M059J (cell line): ENCODE measurements at regions not wholly inside any gene's neighbourhood (a gene's known extent, or its start where the extent isn't known, plus 50 kb on each side); places are given as distances from the start of the nearest gene placed in this dataset.

Experiments
- DNase-seq: peaks from one replicate; pipeline ENCODE4 v3.0.0-alpha.2; 2012; ENCODE audit warnings: low read depth

DNA sequence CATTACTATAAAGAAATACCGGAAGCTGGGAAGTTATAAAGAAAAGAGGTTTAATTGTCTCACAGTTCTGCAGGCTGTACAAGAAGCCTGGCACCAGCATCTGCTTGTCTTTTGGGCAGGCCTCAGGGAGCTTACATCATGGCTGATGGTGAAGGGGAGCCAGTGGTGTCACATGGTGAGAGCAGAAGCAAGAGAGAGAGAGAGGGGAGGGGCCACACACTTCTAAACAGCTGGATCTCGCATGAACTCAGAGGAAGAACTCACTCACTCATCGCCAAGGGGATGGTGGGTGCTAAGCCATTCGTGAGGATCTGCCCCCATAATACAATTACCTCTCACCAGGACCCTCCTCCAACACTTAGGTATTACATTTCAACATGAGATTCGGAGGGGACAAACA is 51.8 kb upstream of the ANKRD34C start:
- DNase-seq = no peak

DNA sequence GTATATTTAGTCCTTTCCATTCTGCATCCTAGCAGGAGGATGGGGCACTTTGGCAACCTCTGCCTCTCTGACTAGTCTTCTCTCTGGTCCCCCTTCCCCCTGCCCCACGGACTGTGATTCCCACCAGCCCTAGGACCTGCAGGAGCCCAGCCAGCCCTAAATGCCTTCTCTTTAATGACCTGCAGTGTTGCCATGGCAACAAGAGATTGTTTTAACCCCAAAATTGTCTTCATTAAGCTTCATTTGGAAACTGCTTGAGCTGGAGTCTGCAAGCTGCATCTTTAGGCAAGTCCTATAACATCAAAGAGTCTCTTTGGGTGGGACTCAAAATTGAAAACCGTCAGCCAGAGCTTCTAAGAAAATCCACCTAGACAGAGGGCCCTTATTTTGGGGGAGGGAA is 59.7 kb upstream of the ANKRD34C start:
- DNase-seq = no peak

DNA sequence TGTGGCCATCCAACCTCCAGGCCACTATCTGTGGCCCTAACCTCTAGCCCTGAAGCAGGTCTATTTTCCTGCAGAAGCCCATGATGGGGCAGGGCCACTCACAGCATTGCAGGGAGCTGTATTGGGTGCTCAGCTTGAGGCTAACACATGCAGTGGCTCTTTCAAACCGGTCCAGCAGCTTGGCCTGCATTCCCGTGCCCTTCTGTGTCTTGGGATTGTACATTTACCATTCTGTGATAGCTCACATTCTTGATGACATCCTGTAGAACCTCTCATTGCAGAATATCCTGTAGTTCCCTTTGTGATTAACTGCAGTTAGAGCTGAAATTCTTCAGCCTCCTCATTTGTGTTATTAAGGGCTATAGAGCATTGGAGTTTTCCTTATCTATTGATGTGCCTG is 60.8 kb upstream of the ANKRD34C start:
- DNase-seq = no peak

DNA sequence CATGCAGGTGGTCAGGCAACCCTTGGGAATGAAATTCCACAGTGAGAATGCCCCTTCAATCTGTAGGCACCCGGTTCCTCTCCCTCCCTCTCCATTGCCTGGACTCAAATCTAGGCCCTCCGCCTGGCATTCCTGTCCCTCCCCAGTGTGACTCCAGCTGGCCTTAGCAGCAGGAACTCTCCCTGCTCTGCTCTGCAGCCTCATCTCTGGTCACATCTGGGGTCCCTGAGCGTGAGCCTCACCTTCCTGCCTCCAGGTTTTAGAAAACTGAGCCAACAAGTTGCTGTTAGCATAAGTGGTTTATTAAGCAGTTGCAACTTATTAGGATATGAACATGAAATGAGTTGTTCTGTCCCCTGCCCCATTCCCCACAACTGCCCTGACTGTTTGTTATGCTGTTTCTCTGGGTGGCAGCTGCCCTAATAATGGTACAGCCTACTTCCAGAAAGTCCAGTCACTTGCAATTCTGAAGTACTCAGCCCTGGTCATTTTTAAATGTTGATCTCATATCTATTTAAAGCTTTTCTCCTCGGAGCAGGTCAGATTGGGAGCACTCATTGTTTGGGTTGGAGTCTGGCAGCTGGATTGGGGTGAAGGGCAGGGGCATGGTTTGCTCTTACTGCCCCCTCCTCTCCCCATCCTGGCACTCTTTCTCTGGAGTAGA is 63.0 kb upstream of the ANKRD34C start:
- no peak for DNase-seq

DNA sequence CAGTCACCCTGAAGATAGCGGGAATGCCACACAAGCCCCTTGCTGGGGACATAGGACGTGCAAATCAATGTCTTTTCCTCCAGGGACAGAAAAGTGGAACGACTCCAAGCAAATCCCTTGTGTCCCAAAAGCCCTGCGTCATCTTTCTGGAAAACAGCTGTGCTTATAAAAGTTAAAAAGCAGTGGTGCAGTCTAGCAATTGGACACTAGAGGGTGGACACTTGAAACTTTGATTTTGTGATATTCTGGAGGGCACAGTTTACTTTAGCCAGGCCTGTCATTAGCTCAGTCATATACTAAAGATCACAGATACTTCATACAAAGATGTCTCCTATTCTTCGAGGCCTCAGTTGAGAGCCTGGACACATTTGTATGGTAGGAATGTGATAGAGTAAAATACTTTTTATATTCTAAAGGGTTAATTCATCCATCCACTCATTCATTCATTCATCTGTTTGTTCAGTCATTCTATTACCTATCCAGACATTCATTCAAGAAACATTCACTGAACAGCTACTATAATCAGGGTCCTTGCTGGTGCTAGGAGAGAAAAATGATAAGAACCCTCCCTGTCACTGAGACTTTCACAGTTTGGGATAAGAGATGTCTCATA is 63.8 kb upstream of the ANKRD34C start:
- peak; percentile 13 for DNase-seq

DNA sequence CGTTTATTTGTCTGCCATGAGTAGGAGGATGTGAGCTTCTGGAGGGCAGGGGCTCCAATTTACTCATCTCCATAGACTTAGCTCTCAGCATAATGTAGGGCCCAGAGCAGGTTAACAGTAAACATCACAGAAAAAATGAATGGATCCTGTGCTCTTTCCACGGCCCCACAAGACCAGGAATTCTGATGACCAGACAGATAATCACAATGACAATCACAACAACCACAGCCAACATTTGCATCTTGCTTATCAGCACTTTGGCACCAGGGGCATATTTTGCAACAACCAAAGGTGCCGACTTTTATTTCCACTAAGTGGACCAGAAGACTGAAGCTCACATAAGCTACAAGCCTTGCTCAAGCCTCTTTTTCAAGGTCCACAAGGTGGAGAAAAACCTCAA is 68.9 kb upstream of the ANKRD34C start:
- DNase-seq = no peak

DNA sequence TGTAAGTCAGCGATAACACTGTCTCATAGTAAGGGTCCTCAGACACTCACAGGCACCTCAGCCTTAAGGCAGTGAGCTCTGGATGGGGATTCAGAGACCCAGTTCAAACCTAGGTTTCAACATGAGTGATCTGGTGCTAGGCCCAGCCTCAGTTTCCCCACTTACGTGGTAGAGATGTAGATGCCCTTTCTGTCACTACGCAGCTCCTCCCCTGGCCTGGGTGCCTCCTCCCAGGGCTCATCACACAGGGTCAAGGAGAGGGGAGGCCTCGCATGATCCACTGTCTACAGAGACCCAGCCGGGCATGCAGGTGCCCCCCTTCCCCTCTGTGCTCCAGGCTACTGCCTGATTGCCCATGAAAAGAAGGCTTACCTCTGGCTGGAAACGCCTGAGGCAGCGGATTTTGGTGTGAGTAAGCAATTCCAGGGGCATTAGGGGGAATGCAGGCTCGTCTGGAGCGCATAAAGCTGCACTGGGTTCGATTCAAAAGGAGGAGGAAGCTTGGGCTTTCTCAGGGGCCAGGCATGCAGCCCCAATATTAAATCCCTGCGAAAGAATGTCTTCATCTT is 69.8 kb upstream of the ANKRD34C start:
- DNase-seq = peak; percentile 18

DNA sequence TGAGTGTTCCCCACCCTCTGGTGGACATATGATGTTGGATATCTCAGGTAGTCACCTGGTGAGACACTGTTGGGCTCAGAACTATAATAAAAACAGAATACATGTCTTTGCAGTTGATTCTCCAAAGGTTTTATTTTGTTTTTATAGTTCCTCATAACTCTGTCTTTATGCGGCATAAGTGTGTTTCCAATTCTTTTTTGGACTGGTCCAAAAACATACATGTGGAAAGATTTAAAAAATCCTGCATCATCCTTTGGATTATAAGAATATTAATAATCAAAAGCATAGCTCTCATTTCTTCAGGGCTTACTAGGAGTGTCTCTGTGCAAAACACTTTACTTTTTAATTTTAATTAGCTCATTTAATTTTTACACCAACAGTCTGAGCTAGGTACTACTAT is 71.0 kb upstream of the ANKRD34C start:
- DNase-seq = no peak

DNA sequence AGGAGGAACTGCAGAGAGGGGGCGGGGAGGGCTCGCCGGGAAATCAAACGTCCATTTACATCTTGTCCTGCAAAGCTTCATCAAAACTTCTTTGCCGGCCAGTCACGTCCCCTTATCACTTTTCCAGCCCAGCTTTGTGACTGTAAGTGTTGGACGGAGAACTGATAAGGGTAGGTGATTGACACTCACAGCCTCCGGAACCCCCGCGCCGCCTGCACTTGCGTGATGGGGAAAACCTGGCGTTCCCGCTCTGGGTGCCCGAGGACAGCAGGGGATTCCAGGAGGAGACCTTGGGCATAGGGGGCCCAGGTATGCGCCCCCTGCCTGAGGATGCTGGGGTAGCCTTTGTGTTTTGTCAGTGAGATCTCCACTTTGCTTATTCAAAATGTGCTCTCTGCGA is 72.8 kb upstream of the ANKRD34C start:
- no peak for DNase-seq

DNA sequence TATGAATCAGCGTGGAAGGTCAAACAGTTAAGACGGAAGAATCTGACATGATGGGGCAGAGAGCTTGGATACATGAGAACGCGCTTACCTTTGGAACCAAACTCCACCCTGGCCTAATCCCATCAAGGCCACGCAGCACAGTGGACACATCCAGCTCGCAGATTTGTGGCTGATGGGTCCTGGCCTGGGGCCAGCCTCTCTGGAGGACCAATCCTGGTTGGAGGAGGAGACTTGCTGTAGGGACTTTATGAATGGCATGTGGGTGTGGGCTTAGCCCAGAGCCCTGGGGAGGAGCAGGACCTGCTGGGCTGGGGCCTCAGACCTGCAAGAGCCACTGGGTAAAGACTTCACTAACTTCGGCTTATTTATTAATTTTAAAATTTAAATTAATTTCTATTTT is 73.4 kb upstream of the ANKRD34C start:
- no peak for DNase-seq

DNA sequence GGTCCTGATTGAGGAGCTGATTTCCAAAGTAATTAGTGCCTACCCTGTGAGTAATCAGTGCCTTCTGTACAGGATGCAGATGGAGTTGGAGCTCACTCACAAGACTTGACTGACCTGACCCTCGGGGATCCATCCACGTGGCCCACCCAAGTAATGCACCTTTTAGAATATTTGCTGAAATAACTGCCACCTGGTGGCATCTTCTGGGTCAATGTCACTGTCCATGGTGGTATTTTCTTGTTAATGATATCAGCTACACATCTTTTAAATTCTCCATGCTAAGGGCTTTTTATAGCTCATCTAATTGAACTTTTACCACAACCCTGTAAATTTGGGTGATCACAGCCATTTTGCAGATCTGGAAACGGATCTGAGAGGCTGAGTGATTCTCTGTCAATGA is 74.3 kb upstream of the ANKRD34C start:
- no peak for DNase-seq

DNA sequence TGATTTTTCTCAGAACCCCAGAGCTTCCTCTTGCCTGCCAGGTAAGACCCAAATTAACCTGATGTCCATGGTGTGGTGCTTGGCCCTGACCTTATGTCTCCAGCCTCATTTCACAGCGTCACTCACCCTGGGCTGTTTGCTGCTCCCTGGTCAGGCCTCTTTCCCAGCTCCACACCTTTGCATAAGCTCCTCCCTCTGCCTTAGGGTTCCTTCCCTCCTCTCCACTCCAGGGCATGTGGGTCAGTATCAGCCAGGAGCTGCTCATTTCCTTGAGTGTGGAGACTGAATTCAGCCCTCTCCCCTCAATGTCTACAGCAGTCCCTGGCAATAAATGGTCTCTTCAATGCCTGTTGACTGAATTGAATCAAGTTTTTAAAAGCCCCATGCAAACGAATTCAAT is 75.6 kb upstream of the ANKRD34C start:
- DNase-seq = no peak

DNA sequence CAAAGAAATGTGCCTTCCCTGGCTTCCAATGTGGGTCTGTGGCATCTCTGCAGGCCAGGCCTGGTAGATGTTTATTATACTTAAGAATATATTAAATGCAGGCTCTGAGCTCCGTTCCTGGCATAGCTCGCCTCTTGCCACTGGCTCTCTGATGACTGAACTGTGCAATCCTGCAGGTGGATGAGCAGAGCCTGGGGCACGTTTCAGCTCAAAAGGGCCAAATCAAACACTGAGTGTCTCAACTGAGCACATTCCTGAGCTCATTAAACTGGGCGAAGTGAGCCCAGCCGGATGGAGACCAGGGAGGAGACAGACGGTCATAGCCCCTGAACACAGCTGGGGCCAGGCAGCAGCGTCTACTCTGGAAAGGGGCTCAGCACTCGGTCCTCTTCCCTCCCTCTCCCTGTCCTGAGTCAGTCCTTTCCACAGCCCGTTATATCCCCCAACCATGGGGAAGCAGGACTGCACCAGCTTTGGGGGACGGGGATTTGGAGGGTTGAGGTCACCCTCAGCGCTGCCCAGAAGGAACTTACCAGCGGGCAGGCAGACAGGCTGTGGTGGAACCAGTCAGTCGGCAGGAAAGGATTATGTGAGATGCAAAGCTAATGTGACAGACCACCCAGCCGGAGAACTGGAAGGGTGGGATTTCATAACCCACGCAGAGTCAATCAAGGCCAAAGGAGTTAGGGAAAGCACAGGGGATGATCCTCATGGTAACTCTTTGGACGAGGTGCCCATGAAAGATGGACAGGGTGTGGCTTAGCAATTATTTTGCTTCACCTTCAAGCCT is 77.4 kb upstream of the ANKRD34C start:
- DNase-seq = no peak

DNA sequence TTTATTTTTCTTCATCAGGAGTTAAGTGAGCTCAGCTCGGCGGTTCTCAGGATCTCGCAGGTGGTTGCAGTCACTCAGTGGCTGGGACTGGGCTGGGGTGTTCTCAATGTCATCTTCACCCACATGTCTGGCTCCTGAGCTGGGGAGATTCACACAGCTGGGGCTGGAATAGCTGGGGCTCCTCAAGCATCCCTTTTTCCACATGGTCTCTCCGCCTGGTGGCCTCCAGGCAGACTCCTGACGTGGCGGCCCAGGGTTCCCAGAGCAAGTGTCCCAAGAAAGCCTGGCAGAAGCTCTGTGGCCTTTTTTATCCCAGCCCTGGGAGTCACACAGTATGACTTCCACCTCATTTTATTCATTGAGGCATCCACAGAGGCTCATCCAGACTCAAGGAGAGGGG is 84.1 kb upstream of the ANKRD34C start:
- DNase-seq = no peak

DNA sequence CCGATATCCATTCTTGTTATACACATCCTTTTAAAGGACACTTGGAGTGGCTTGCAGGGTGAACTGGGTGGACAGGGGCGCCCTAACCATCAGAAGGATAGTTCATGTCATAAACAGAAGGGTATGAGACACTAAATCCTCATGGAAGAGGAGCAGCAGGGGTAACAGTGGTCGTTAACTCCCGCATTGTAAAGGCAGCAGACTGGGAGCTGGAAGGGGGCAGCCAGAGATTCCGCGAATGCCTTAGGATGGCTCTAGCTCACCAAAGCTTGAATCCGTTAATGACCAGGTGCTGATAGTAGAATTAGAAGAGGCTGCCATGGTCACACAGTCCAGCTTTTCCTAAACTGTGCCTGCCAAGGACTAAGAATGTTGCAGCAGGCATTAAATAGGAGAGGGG is 85.2 kb upstream of the ANKRD34C start:
- DNase-seq = no peak

DNA sequence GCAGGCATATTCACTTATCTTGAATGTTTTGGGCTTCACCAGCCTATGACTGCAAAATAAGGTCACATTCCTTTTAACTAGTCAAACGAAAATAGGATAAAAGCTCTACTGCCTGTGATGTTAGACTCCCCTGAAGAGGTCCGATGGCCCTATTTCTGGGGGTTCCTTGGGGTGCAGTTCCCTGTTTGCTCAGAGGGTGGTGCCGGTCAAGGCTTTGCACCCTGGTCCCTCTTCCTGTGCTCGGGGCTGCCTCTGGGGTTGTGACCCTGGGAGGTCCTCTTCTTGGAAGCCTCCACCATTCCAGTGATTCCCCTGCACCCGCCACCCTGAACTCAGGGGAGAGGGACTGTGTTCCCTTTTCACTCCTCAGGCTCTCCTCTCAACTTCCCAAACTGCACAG is 86.7 kb upstream of the ANKRD34C start:
- DNase-seq = no peak

DNA sequence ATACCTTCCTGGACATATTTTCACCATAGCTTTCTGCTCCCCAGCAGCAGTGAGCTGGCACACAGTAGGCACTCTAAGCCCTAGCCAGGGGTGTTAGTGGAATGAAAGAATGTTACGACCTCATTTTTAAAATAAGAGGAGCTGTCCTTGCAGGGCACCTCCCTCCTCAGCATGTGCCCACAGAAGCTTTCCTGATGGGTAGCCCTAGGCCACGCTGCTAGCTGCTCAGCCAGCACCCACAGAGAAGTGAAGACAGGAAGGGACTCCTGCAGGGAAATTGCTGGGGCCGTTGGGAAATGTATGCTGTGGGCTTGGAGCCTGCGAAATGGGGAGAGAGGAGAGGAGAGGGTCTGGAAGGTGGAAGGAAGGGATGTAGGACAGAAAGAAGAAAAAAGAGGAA is 87.3 kb upstream of the ANKRD34C start:
- DNase-seq = no peak

DNA sequence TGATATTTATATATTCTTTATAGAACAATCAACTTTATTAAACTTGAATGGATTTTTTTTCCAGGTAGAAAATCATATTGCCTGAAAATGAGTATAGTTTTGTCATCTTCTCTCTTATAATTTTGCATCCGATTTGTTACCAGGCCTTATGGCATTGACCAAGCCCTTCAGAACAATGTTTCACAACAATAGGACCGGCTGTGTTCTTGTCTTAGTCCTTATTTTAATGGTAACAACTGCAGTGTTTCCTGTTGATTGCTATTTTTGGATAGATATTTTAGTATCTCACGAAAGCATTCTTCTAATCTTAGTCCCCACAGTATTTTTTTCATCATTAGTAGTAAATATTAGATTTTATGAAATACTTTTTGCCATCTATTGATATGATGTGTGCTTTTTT is 88.1 kb upstream of the ANKRD34C start:
- no peak for DNase-seq

DNA sequence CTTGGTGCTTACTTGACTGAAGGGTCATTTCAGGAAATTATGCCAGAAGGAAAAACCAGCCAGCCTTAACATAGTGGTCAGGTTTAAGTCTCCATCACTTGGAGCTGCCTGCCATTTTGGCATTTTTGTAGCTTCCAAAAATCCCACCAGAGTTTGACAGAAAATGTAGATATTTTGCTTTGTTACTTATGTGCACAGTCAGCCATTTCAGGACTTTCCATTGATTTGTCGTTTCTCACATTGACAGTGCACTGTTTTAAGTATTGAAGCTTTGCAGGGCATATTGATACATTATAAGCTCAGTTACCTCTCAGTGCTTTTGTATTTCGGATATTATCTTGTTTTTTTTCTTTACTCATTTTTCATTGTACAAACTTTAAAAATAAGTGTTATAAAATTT is 89.0 kb upstream of the ANKRD34C start:
- no peak for DNase-seq

DNA sequence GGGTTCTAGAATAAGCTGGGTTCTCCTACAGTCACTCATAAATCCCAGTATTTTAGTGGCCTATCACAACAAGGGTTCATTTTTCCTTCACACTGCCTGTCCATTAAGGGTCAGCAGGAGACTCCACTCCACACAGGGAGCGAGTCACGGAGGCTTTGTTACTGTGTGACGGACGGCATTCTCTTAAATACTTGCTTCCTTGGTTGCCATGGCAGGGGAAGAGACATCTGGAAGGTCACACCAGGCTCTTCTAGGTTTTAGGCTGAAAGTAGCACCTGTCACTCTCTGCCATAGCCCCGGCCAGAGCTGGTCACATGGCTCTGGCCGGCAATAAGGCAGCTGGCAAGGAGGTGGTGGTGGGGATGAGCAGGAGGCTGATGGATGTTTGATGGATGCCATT is 89.4 kb upstream of the ANKRD34C start:
- no peak for DNase-seq

DNA sequence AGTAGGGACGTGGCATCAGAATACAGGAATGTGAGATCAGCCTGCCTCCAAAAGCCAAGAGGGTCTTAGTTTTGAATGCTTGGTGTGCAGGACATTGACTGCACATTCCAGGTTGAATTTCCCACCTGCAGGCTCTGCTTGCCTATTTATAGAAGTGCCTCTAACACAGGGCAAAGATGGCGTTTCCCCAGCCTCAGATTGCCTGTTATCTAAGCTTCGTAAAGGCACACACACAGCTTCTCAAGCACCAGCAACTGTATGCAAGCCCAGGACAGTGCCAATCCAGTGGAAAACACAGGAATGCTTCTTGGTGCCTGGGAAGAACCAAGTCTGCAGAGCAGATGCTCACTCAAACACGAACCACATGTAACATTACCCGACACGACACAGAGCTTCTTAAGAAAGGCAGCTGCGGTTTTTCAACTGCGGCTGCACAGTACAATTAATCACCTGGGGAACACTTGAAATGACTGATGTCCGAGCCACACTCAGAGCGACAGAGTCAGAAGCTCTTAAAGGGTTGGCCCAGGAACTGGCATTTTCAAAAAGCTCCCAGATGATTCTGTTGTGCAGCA is 90.0 kb upstream of the ANKRD34C start:
- DNase-seq = peak; percentile 51

DNA sequence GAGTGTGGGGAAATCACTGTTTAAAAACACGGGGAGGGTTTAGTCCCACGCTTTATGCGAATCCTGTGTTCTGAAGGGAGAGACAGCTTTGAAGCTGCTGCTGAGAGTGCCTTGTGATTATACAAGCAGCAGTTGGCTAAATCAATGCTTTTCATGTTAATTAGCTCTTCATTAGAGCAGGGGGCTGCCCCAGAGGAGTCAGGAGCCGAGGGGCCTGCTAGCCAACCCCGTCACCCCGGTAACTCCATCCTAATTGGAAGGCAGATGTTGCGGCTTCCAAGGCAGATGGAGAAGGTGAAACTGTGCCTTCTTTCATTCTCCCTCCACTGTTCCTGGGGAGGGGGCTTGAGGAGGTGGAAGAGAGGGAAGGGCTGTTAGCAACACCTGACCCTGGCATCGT is 92.4 kb upstream of the ANKRD34C start:
- DNase-seq = no peak

DNA sequence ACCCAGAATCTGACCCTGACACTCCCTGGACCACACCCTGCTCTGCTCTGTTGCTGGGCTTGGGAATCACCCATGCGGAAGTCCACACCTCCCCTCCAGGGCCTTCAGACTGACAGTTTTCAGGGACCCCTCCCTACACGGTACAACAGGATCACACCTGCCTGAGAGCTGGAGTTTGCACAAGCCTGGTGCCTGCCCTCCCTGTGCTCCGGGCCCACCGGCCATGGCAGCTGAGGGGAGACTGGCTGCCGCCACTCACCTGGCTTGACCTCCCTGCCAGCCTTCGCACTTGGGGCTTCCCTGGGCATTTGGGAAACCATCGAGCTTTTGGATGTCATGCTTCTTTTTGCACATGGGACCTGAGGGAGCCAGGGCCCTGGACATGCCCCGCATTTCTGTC is 95.9 kb upstream of the ANKRD34C start:
- no peak for DNase-seq
